ENCODE measurements at regions not wholly inside any gene's neighbourhood (a gene's known extent, or its start where the extent isn't known, plus 50 kb on each side); places are given as distances from the start of the nearest gene placed in this dataset.

- TF ChIP-seq, protein P1, sequence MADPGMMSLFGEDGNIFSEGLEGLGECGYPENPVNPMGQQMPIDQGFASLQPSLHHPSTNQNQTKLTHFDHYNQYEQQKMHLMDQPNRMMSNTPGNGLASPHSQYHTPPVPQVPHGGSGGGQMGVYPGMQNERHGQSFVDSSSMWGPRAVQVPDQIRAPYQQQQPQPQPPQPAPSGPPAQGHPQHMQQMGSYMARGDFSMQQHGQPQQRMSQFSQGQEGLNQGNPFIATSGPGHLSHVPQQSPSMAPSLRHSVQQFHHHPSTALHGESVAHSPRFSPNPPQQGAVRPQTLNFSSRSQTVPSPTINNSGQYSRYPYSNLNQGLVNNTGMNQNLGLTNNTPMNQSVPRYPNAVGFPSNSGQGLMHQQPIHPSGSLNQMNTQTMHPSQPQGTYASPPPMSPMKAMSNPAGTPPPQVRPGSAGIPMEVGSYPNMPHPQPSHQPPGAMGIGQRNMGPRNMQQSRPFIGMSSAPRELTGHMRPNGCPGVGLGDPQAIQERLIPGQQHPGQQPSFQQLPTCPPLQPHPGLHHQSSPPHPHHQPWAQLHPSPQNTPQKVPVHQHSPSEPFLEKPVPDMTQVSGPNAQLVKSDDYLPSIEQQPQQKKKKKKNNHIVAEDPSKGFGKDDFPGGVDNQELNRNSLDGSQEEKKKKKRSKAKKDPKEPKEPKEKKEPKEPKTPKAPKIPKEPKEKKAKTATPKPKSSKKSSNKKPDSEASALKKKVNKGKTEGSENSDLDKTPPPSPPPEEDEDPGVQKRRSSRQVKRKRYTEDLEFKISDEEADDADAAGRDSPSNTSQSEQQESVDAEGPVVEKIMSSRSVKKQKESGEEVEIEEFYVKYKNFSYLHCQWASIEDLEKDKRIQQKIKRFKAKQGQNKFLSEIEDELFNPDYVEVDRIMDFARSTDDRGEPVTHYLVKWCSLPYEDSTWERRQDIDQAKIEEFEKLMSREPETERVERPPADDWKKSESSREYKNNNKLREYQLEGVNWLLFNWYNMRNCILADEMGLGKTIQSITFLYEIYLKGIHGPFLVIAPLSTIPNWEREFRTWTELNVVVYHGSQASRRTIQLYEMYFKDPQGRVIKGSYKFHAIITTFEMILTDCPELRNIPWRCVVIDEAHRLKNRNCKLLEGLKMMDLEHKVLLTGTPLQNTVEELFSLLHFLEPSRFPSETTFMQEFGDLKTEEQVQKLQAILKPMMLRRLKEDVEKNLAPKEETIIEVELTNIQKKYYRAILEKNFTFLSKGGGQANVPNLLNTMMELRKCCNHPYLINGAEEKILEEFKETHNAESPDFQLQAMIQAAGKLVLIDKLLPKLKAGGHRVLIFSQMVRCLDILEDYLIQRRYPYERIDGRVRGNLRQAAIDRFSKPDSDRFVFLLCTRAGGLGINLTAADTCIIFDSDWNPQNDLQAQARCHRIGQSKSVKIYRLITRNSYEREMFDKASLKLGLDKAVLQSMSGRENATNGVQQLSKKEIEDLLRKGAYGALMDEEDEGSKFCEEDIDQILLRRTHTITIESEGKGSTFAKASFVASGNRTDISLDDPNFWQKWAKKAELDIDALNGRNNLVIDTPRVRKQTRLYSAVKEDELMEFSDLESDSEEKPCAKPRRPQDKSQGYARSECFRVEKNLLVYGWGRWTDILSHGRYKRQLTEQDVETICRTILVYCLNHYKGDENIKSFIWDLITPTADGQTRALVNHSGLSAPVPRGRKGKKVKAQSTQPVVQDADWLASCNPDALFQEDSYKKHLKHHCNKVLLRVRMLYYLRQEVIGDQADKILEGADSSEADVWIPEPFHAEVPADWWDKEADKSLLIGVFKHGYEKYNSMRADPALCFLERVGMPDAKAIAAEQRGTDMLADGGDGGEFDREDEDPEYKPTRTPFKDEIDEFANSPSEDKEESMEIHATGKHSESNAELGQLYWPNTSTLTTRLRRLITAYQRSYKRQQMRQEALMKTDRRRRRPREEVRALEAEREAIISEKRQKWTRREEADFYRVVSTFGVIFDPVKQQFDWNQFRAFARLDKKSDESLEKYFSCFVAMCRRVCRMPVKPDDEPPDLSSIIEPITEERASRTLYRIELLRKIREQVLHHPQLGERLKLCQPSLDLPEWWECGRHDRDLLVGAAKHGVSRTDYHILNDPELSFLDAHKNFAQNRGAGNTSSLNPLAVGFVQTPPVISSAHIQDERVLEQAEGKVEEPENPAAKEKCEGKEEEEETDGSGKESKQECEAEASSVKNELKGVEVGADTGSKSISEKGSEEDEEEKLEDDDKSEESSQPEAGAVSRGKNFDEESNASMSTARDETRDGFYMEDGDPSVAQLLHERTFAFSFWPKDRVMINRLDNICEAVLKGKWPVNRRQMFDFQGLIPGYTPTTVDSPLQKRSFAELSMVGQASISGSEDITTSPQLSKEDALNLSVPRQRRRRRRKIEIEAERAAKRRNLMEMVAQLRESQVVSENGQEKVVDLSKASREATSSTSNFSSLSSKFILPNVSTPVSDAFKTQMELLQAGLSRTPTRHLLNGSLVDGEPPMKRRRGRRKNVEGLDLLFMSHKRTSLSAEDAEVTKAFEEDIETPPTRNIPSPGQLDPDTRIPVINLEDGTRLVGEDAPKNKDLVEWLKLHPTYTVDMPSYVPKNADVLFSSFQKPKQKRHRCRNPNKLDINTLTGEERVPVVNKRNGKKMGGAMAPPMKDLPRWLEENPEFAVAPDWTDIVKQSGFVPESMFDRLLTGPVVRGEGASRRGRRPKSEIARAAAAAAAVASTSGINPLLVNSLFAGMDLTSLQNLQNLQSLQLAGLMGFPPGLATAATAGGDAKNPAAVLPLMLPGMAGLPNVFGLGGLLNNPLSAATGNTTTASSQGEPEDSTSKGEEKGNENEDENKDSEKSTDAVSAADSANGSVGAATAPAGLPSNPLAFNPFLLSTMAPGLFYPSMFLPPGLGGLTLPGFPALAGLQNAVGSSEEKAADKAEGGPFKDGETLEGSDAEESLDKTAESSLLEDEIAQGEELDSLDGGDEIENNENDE (IDR thresholded peaks at IDR 0.05; ENCODE audit: insufficient replicate concordance, low read length), result no peak
These were observed 80.7 kb upstream of the SDK2 start (continued) for GRCh38 chr17:73724990-73725389.
